Endothelial cell of umbilical vein (primary cell): ENCODE measurements at regions not wholly inside any gene's neighbourhood (a gene's known extent, or its start where the extent isn't known, plus 50 kb on each side); places are given as distances from the start of the nearest gene placed in this dataset.

Experiments used
- BruUV-seq: library from RNA; stranded (reverse); fragments of 400-500 nt; replicated peaks from 2 replicates; lab custom pipeline; 2021; lab: Mats Ljungman, UMichigan
- CTCF ChIA-PET: fragments of 300-600, 350-600 bp; sonication (Branson Sonifier 250); formaldehyde crosslinking; loops from one replicate; lab custom pipeline; 2021; ENCODE audit warnings: antibody characterized with exemption, inconsistent platforms; lab: Charles Lee
- POLR2A ChIA-PET: fragments of 300-600, 350-600 bp; sonication (Branson Sonifier 250); formaldehyde crosslinking; loops from one replicate; lab custom pipeline; 2021; ENCODE audit warnings: antibody characterized with exemption, inconsistent platforms; lab: Charles Lee
- DNase-seq: peaks from one replicate; pipeline ENCODE4 v3.0.0-alpha.2; 2011; ENCODE audit warnings: low read depth, low spot score
- FAIRE-seq: peaks from 2 replicates; lab custom pipeline; 2011; peaks lifted over from hg19 to GRCh38; lab: Jason Lieb, UNC
- H2AFZ ChIP-seq: 2 replicates; pipeline ENCODE4 v1.6.0; 2012; ENCODE audit warnings: low read depth, low read length, control low read depth, inconsistent platforms
- H3K27ac ChIP-seq: 2 replicates; pipeline ENCODE4 v1.5.1; 2011; ENCODE audit warnings: low read depth, mild to moderate bottlenecking, control low read depth, low read length, moderate library complexity; ENCODE audit not compliant: insufficient read depth
- H3K27me3 ChIP-seq, 2 experiments: 2 replicates each; pipeline versions ENCODE4 v1.6.0 to v1.6.1; 2011; ENCODE audit warnings: low read length in 2 of 2, mixed read lengths in 1 of 2; ENCODE audit not compliant: control insufficient read depth in 2 of 2, insufficient read depth in 2 of 2
- H3K36me3 ChIP-seq, 2 experiments: 2 replicates in 1 of 2; 3 replicates in 1 of 2; pipeline ENCODE4 v1.5.1; 2011; ENCODE audit warnings: low read length in 2 of 2, mild to moderate bottlenecking in 1 of 2, moderate library complexity in 1 of 2; ENCODE audit not compliant: control insufficient read depth in 2 of 2, insufficient read depth in 2 of 2; ENCODE audit errors: extremely low read depth in 1 of 2
- H3K4me1 ChIP-seq: 3 replicates; pipeline ENCODE4 v1.5.1; 2011; ENCODE audit warnings: mild to moderate bottlenecking, low read length; ENCODE audit not compliant: control insufficient read depth, insufficient read depth; ENCODE audit errors: extremely low read depth
- H3K4me2 ChIP-seq: 2 replicates; pipeline ENCODE4 v1.6.1; 2011; ENCODE audit warnings: low read length, control low read depth, mixed read lengths; ENCODE audit not compliant: insufficient read depth
- H3K4me3 ChIP-seq, 3 experiments: fragments of 200-600 bp in 1 of 3; sonication (generic), shearing (Covaris generic) in 1 of 3; replicated peaks in 1 of 3; 2 replicates each; pipeline ENCODE4 v1.5.1; 2011 to 2016; ENCODE audit warnings: control low read depth in 3 of 3, low read length in 3 of 3, mild to moderate bottlenecking in 2 of 3, inconsistent platforms in 1 of 3, low read depth in 1 of 3, moderate library complexity in 1 of 3; ENCODE audit not compliant: insufficient read depth in 1 of 3
- H3K79me2 ChIP-seq: 2 replicates; pipeline ENCODE4 v1.6.0; 2012; ENCODE audit warnings: low read length, inconsistent platforms; ENCODE audit not compliant: control insufficient read depth, insufficient read depth
- H3K9ac ChIP-seq: replicated peaks from 2 replicates; pipeline ENCODE3; 2011; ENCODE audit warnings: low read length, control low read depth; ENCODE audit not compliant: insufficient read depth; ENCODE audit errors: extremely low read depth
- H3K9me1 ChIP-seq: replicated peaks from 3 replicates; pipeline ENCODE4 v1.6.0; 2011; ENCODE audit warnings: mild to moderate bottlenecking, low read length; ENCODE audit not compliant: control insufficient read depth, insufficient read depth; ENCODE audit errors: extremely low read depth
- H3K9me3 ChIP-seq: replicated peaks from 2 replicates; pipeline ENCODE4 v1.5.1; 2012; ENCODE audit warnings: low read length, inconsistent platforms; ENCODE audit not compliant: control insufficient read depth, insufficient read depth
- H4K20me1 ChIP-seq: replicated peaks from 2 replicates; pipeline ENCODE3; 2011; ENCODE audit warnings: mild to moderate bottlenecking, low read length; ENCODE audit not compliant: control insufficient read depth, insufficient read depth; ENCODE audit errors: extremely low read depth
- EZH2 ChIP-seq: IDR thresholded peaks from 2 replicates; pipeline ENCODE4 v1.6.1; 2012; ENCODE audit warnings: borderline replicate concordance, low read depth, mild to moderate bottlenecking, moderate library complexity, low read length, inconsistent platforms; ENCODE audit not compliant: severe bottlenecking
- FOS ChIP-seq: IDR thresholded peaks from 2 replicates; pipeline ENCODE4 v1.6.1; 2011; ENCODE audit warnings: mild to moderate bottlenecking, low read length, moderate library complexity, borderline replicate concordance; ENCODE audit not compliant: insufficient read depth
- GATA2 ChIP-seq: IDR thresholded peaks from 2 replicates; pipeline ENCODE4 v1.7.0; 2011; ENCODE audit warnings: low read depth, mild to moderate bottlenecking, moderate library complexity, mixed read lengths, low read length; ENCODE audit not compliant: insufficient read length, insufficient read depth
- JUN ChIP-seq: IDR thresholded peaks from 2 replicates; pipeline ENCODE4 v1.6.1; 2011; ENCODE audit warnings: borderline replicate concordance, low read depth; ENCODE audit not compliant: insufficient read length, insufficient read depth
- MYC ChIP-seq: IDR thresholded peaks from one replicate; pipeline ENCODE4 v1.6.1; 2011; ENCODE audit warnings: mild to moderate bottlenecking, low read depth, low read length
- POLR2A ChIP-seq: IDR thresholded peaks from 2 replicates; pipeline ENCODE4 v1.6.1; 2012; ENCODE audit warnings: low read depth, mild to moderate bottlenecking, control low read depth, low read length
- POLR2AphosphoS5 ChIP-seq: IDR thresholded peaks from 2 replicates; pipeline ENCODE4 v1.6.1; 2012; ENCODE audit warnings: low read depth, mild to moderate bottlenecking, control low read depth, low read length, moderate library complexity; ENCODE audit not compliant: insufficient read depth
- dilution Hi-C: fragments of 300-500 bp; cut with MboI; formaldehyde crosslinking; loops from one replicate; pipeline ENCODE4 v1.15.0; 2019; ENCODE audit warnings: low sequenced_read_pairs; ENCODE audit not compliant: extremely low pct_ligation_motif_present
- intact Hi-C: fragments of 100-400 bp; cut with micrococcal nuclease; formaldehyde crosslinking; loops from one replicate; pipeline ENCODE4 v1.10.0; 2022
- TF ChIP-seq, protein P1 (sequence below): IDR thresholded peaks from 2 replicates; pipeline ENCODE4 v1.6.1; 2011; ENCODE audit not compliant: insufficient read depth, insufficient read length
- TF ChIP-seq, protein P2 (sequence below), 2 donors: IDR thresholded peaks; 1 replicate in 1 of 2; 2 replicates in 1 of 2; pipeline ENCODE4 v1.5.1; 2011; ENCODE audit warnings: low read length in 2 of 2, mild to moderate bottlenecking in 2 of 2, moderate library complexity in 2 of 2, control low read depth in 1 of 2, inconsistent platforms in 1 of 2, low read depth in 1 of 2; ENCODE audit not compliant: insufficient read depth in 1 of 2; ENCODE audit errors: extremely low read depth in 1 of 2

DNA sequence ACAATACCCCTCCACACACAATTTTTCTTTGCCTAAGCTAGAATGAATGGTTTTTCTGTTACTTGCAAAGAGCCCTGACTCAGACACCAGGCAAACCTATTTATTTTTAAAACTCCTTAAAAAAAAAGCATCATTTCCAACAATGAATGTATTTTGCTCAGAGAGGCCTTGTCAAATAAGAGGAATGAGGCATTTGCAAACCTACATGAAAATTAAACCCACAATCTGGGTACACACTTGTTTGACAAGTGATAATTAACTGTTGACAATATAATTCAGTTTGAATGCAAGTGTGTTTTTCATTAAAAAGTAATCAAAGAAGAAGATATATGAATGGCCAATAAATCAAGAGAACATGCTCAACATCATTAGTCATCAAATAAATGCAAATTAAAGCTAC is 339.5 kb downstream of the PTPRU start:
- ChIA-PET CTCF (no interaction called here), POLR2A (no interaction called here)
- Histone ChIP-seq H3K9me3 (no peaks in the 10 kb centered on the region), H3K36me3 (no peaks in the 10 kb centered on the region), H3K4me2 (no peak overlapping the region), H3K4me3 (no peak overlapping the region), H3K79me2 (no peaks in the 10 kb centered on the region), H3K9ac (no peak overlapping the region), H2AFZ (no peak overlapping the region), H3K4me1 (no peaks in the 10 kb centered on the region), H4K20me1 (no peaks in the 10 kb centered on the region), H3K9me1 (no peaks in the 10 kb centered on the region), H3K27me3 (no peaks in the 10 kb centered on the region), H3K27ac (no peak overlapping the region)
- no TSS peak for BruUV-seq
- no peak for TF ChIP-seq FOS
- TF ChIP-seq, protein P1, sequence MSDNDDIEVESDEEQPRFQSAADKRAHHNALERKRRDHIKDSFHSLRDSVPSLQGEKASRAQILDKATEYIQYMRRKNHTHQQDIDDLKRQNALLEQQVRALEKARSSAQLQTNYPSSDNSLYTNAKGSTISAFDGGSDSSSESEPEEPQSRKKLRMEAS: no peak
- no peak for TF ChIP-seq EZH2
- TF ChIP-seq MYC: no peak
- TF ChIP-seq POLR2AphosphoS5: no peak
- no peak for TF ChIP-seq GATA2
- TF ChIP-seq, protein P2, sequence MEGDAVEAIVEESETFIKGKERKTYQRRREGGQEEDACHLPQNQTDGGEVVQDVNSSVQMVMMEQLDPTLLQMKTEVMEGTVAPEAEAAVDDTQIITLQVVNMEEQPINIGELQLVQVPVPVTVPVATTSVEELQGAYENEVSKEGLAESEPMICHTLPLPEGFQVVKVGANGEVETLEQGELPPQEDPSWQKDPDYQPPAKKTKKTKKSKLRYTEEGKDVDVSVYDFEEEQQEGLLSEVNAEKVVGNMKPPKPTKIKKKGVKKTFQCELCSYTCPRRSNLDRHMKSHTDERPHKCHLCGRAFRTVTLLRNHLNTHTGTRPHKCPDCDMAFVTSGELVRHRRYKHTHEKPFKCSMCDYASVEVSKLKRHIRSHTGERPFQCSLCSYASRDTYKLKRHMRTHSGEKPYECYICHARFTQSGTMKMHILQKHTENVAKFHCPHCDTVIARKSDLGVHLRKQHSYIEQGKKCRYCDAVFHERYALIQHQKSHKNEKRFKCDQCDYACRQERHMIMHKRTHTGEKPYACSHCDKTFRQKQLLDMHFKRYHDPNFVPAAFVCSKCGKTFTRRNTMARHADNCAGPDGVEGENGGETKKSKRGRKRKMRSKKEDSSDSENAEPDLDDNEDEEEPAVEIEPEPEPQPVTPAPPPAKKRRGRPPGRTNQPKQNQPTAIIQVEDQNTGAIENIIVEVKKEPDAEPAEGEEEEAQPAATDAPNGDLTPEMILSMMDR (IDR thresholded peaks at IDR 0.05; ENCODE audit: extremely low read depth in 1 of 2, insufficient read depth in 1 of 2, low read depth in 1 of 2, low read length in 2 of 2): no peak
- no peak for TF ChIP-seq JUN
- TF ChIP-seq POLR2A: no peak
- dilution Hi-C loops (no loop called here), intact Hi-C loops (no loop called here)
- DNase-seq (no peak), FAIRE-seq (no peak)
